MM.1S (cell line): ENCODE measurements at regions not wholly inside any gene's neighbourhood (a gene's known extent, or its start where the extent isn't known, plus 50 kb on each side); places are given as distances from the start of the nearest gene placed in this dataset.

Source experiments
- EZH2 ChIP-seq: fragments of 300-600 bp; sonication (generic); optimal IDR thresholded peaks from 2 replicates; pipeline ENCODE3; 2017; ENCODE audit warnings: low read depth, mild to moderate bottlenecking, antibody characterized with exemption, low read length, mixed read lengths
- TF ChIP-seq, protein P1 (sequence below): fragments of 300-600 bp; sonication (generic); IDR thresholded peaks from 2 replicates; pipeline ENCODE4 v1.5.1; 2016; ENCODE audit warnings: antibody characterized with exemption, low read length, mixed read lengths

DNA sequence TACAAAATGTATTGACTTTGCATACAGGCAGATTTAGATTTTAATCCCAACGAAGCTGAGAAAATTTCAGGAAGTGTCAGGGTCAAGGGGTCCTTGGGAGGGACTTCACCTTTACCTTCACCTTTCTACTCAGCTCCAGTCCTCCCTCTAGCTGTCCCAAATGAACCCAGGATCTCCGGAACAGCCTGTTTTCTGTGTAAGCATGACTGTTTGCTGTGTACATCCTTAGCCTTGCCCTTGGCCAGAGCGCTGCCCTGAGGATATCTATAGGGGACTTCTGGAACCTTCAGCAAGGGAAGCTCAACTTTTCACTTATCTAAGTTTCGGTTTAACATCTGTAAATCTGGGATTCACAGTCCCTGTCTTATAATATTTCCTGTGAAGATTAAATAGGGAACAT is 246.8 kb upstream of the ST6GAL2 start:
- TF ChIP-seq, protein P1, sequence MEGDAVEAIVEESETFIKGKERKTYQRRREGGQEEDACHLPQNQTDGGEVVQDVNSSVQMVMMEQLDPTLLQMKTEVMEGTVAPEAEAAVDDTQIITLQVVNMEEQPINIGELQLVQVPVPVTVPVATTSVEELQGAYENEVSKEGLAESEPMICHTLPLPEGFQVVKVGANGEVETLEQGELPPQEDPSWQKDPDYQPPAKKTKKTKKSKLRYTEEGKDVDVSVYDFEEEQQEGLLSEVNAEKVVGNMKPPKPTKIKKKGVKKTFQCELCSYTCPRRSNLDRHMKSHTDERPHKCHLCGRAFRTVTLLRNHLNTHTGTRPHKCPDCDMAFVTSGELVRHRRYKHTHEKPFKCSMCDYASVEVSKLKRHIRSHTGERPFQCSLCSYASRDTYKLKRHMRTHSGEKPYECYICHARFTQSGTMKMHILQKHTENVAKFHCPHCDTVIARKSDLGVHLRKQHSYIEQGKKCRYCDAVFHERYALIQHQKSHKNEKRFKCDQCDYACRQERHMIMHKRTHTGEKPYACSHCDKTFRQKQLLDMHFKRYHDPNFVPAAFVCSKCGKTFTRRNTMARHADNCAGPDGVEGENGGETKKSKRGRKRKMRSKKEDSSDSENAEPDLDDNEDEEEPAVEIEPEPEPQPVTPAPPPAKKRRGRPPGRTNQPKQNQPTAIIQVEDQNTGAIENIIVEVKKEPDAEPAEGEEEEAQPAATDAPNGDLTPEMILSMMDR: no peak
- no peak for TF ChIP-seq EZH2
